CD4-positive, alpha-beta T cell treated with Interleukin-2 at 100 ng/mL for 4 hours (primary cell): ENCODE measurements at regions not wholly inside any gene's neighbourhood (a gene's known extent, or its start where the extent isn't known, plus 50 kb on each side); places are given as distances from the start of the nearest gene placed in this dataset.
"Not testable (repeated sequence)": the region's sequence is repeated elsewhere in the genome, so short reads cannot be mapped to it uniquely, and the experiment has no call there.

Experiments
- DNase-seq: peaks from one replicate; pipeline ENCODE4 v3.0.0-alpha.2; 2020; ENCODE audit warnings: low spot score

- DNase-seq: no peak
Measured at GRCh38 chrX:150239946-150240642, 123.0 kb upstream of the MAMLD1 start.

DNA sequence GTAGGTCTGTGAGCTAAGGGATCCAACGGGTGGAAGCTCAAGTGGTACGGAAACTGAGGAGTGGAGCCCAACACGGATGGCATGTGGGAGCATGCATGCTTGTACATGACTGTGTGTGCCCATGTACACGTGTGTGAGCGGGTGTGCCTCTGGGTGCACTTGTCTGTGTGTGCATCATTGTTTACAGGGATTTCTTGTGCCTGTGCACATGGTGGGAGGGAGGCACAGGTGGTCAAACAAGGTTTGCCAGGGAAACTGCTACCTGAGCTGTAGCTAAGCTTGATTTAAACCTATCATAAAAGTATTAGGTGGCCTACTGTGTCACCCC, 122.5 kb upstream of the MAMLD1 start:
- no peak for DNase-seq

- no peak for DNase-seq
Measured at GRCh38 chrX:150253959-150254620, 109.0 kb upstream of the MAMLD1 start.

DNA sequence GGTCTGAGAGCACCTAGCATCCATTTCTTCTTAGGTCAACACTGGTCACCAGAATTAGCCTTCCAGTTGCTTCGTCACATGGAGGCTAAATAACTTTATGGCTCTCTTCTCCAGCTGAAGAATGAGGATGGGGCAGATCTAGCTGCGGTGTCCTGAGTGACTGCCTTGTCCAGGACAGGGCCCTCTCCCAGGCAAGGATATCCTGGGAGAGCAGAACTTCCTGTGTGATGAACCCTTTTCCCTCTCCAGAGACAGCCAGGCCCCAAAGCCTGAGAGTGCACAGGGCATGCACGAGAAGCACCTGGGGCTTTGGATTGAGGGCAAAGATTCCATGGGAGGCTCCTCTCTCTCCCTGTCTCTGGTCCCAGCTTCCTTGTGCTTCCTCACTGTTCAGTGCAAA, 108.2 kb upstream of the MAMLD1 start:
- no peak for DNase-seq

- no peak for DNase-seq
Measured at GRCh38 chrX:150255441-150256296, 107.4 kb upstream of the MAMLD1 start.

- no peak for DNase-seq
Measured at GRCh38 chrX:150256297-150256650, 106.8 kb upstream of the MAMLD1 start.

DNA sequence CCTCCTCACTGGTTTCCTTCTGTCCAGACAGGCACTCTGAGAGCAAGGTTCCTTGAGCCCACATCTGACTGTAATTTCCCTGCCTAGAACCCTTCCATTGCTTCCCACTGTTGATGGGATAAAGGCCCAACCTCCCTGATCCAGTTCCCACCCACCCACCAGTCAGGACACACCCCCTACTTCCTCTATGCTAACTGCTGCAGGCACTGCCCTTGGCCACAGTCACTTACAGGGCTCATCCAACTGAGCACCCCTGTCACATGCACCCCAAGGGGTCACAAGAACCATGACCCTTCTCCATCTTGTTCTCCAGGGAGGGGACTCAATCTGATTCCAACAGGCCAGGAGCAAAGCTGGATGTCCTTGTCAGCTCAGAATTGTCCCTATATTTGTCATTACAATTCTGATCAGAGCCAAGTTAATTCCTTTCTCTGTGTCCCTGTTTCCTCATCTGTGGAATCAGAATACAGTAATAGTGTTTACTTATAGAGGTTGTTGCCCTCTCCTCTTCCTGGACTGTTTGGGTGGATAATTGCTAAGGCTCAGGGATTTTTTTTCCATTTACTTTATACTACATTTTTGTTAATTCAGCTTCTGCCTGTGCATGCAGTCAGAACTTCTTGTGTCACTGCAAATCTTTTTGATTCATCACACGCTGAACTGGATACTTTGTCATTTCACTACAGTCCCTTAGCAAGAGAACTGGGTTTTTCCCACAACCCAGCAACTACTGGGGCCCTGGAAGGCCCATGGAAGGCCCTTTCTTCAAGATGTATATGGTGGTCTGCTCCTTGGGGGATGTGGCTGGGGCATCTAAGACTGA, 105.6 kb upstream of the MAMLD1 start:
- DNase-seq: no peak

- DNase-seq: no peak
Measured at GRCh38 chrX:150258176-150258425, 105.0 kb upstream of the MAMLD1 start.

DNA sequence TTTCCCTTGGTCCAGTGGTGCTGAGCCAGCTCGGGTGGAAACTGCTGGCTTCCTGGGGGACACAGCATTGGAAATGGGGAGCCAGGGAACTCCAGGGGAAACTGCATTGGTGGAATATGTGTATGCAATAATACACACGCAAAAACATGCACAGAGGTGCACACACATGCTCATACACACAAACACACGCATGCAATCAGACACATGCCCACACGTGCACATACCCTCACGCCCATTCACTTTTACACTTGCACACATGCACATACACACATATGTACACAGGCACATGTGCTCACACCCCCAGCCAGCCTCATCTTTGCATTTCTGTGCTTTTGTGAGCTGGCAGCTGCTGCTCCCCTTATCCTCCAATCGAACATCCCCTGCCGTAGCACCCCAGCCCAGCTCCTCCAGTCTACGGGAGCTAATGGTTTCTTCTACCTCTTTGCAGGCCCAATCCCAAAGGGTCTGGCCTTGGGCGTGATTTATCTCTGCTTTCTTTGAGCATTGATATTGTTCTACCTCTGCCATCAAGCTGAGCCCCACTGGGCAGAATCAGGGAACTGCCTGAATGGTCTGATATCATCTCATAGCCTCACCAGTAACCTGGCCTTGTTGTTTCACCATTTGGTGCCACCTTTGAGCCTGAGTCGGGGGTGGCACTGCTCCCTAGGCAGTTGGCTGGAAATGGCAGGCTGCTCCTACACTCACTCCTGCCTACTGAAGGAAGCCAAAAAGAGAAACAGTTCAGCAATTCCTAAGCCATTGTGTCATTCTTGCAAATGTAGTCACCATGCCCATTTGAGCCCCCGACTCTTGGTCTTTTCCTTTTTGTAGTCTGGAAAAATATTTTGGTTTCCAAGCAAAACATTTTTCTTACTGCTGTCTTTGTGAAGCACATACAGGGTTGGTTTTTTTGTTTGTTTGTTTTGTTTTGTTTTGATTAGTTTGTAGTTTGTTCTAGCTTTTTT, 104.4 kb upstream of the MAMLD1 start:
- DNase-seq: no peak

GRCh38 chrX:150262456-150262855, 100.7 kb upstream of the MAMLD1 start:
- DNase-seq: no peak

GRCh38 chrX:150268839-150269355, 94.2 kb upstream of the MAMLD1 start:
- no peak for DNase-seq

DNA sequence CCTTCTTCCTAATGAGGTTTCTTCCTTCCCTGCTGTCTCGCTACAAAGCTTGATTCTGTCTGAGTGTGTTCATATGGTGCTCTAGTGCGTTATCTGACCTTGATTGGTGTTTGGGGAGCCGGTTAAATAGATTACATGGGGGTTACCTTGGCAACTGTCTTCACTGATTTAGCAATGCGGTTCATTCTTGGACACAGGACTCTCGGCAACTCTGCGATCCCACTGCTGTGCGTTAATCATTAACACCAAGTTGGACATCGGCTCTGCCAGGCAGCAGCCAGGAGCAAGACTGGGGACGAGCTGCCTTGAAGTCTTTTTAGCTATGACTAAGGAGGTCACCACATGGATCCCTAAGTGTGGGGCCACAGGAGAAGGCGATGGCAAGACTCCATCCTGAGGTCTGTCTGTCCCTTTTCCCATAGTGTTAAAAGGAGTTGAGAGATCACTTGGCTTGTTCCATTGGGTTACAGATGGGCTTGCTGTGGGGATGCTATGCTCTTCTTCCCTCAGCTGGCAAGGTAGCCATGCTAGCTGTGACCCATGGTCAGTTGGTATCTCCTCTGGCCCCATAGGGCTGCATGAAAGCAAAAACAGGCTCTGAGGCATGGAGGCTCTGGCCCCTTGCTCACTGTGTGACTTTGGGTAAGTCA, 93.4 kb upstream of the MAMLD1 start:
- DNase-seq: no peak

- DNase-seq: no peak
Measured at GRCh38 chrX:150270622-150271021, 92.5 kb upstream of the MAMLD1 start.

GRCh38 chrX:150273575-150274294, 89.4 kb upstream of the MAMLD1 start:
- not testable (repeated sequence) for DNase-seq

- no peak for DNase-seq
Measured at GRCh38 chrX:150282953-150283352, 80.2 kb upstream of the MAMLD1 start.

- no peak for DNase-seq
Measured at GRCh38 chrX:150291014-150291413, 72.1 kb upstream of the MAMLD1 start.

DNA sequence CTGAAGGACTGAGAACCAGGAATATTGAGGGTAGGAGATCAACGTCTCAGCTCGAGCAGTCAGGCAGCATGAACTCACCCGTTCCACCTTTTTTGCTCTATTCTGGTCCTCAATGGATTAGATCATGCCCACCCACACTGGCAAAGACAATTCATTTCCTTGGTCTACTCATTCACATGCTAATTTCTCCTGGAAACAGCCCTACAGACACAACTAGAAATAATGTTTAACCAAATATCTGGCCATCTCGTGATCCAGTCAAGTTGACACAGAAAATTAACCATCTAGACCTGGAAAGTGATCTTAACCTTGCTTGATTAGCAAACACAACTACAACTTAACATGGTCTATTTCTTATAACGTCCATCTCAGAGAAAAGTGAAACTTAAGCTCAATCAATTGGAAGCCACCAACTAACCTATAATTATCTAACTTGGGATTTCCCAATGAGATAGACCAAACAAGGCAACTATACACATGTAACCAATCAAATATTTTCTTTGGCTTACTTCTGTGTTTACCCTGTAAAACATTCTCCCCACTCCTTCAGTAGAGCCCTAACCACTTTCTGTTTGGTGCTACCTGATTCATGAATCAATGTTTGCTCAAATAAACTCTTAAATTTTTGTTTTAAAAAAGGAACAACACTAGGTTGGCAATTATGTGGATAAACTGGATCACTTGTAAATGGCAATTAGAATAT, 69.7 kb upstream of the MAMLD1 start:
- no peak for DNase-seq

- no peak for DNase-seq
Measured at GRCh38 chrX:150298841-150299551, 64.1 kb upstream of the MAMLD1 start.

DNA sequence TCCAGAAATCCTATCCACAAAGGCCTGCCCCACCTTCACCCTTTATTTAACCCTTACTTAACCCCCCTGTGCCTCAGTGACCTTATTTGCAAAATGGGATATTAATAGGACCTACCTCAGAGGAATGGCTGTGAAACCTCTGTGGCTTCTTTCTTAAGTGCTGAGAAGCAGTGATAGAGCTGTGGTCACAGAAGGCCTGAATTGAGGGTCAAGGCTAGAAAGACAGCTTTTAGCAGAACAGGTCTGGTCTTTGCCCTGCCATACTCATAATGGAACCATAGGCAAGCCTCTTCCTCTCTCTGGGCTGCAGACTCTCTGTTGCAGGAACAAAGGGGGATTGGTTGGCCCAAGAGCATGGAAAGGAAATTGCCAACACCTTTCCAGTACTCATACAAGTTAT, 63.5 kb upstream of the MAMLD1 start:
- no peak for DNase-seq
